Stimulated activated CD4-positive, alpha-beta T cell treated with anti-CD3 and anti-CD28 coated beads, Interleukin-4, amount 100 ng/mL, for 48 hours (primary cell): ENCODE measurements at regions not wholly inside any gene's neighbourhood (a gene's known extent, or its start where the extent isn't known, plus 50 kb on each side); places are given as distances from the start of the nearest gene placed in this dataset.

Experiments
- DNase-seq, 2 donors: peaks; one replicate each; pipeline ENCODE4 v3.0.0-alpha.2; 2020; ENCODE audit warnings: low read depth in 2 of 2

DNA sequence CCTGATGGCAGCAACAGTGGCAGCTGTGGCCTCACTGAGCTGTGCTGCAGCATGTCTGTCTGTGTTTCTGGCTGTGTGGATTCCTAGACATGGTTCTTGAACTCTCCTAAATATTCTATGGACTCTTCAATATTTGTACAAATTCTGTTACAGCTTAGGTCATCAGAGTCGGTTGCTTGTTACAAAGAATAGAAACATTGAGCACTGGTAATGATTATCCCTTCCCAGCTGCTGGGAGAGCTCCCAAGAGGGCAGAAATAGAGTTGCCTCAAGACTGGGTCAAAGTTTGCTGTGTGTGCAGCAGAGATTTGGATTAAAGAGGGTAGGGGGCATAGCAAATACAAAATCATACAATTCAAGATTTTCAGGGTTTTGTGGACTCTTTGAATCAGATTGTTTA, 337.1 kb upstream of the AKR1E2 start:
- DNase-seq: no peak

DNA sequence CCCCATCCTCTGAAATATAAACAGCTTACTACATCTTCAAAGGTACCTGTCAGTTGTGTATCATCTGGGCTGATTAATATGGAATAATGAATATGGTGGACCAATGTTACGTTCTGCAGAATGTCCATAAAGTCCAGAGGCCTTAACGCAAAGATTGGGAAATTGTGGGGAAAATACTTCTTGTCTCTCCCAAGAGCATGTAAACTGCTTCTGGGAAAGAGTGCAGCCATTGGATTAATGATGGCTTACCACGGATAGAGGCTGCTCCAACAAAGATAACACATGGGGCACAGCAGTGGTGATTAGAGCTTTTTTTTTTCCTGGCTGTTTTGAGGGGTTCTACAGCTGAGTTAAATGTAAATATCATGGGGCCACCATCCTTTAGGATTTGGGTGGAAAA, 340.4 kb upstream of the AKR1E2 start:
- DNase-seq: no peak

DNA sequence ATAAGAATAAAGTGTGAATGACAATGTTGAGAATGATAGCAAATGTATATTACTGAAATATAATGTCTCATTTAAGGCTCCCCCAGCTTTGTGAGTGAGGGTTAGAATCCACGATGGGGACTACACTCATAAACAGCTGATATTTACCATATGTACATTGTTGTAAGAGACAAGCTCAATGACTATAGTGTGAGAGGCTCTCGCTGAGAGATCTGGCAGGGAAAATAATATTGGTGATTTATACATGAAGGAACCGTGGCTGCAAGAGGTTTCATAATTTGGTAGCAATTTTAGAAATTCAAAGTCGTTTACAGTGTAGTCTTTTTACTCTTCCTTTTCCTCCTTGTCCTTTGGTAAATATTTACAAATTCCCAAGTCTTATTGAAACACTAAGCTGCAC, 342.2 kb upstream of the AKR1E2 start:
- DNase-seq: no peak

DNA sequence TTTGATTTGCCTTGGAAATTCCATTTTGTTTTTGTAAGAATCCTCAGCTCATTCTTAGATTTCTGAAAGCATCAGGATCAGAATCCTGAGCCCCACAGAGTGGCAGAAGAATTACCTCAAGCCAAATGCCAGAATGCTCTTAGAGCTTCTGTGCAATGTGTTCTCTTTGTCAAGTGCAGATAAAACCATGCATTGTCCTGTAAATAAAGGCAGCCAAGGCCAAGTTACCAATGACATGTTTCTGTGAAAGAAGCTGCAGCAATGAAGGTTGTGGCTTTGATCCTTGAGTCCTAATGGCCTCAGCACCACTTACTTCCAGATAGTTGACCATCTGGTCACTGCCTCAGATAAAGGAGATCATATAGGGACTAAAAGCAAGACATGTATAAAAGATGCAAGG, 343.3 kb upstream of the AKR1E2 start:
- no peak for DNase-seq

DNA sequence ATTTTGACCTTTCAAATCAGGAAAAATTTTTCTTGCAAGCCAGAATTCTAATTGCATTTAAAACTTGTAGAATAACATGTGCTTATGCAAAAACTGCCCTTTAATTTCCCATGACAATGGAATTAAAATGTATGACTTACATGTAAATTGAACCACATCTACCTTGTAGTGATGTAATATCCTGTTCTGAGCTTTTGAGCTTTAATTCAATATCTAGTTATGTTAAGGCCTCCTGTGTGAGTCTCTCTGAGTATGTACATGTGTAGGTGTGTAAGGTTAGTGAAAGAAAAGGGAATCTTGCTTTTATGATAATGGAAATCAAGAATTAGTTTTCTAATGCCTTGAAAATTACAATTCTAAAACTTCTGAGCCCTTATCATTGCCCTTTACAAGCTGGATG, 344.8 kb upstream of the AKR1E2 start:
- no peak for DNase-seq

DNA sequence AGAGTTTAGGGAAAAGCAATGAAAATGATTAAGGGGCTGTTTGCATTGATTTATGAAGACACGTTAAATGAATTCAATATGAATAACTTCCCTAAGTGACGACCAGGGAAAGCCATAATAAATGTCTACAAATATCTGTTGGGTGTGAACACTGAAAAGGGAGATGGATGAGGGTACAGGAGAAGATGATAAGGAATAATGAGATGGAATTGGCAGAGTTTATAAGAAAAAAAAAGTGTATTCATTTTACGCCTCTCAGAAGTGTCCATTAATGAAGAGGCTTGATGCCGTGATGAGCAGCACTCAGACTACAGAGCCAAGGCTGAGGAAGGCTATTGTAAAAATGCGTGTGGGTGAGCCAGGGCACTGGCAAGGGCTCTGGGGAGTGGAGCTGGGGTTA, 346.7 kb upstream of the AKR1E2 start:
- DNase-seq: no peak

DNA sequence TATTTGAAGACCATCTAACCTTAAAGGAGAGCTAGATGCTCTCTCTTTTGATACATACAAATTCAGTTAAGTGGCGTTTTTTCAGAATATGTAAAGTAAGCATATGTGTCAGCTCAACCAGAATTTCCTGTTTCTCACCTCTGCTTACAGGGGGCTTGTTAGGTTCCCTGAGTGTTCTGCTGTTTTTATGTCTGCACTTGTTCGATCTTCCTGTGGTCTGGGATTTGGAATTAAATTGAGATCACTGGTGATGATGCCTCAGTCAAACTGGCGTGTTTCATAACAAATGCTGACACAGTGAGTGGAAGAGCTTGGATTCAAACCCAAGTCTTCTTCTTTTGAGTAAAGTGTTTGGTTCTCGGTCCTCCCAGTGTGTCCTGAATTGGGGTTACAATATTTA, 348.3 kb upstream of the AKR1E2 start:
- DNase-seq: no peak

DNA sequence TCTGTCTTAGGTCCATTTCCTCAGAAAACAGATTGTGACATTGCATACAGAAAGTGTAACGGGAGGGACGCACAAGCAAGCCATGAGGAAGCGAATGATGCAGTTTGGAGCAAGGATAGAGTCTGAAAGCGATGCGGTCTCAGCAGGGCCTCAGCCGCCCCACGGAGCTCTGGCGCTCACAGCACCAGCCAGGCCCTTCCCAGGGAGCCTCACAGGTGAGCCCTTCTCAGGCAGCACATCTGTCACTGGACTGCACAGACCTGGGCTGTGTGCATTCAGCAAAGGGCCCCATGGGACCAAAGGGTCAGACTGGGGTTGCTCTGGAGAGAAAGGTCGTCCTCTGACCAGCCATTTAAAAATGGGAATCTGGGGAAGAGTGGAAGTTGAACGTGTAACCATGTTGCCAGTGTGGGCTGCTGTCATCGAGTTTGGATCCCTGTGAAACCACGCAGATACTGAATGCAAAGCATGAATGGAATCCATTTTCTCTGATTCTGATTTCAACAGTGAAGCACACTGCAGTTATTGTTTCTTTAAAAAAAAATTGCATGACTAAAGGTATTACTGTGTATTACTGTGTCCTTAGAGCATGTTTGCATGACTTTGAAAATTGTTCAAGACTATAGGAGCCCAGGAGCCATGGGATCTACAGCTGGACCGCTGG, 350.0 kb upstream of the AKR1E2 start:
- DNase-seq: no peak

DNA sequence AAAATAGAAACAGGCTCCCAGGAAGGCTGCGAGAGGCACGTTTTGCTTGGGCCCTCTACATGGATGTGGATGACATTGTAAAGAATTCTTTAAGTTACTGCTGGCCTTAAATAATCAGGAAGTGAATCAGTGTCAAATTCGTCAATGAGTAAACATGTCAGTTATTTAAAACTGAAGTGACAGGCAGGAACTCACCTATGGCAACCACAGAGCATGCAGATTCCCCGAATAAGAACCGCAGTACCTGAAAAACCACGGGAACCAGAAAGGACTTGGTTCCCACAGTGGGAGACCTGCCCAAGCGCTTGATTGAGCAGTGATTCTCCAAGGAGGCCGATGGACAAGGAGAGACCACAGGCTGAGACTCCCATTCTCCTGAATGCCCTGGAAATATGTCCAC, 351.2 kb upstream of the AKR1E2 start:
- DNase-seq: no peak

DNA sequence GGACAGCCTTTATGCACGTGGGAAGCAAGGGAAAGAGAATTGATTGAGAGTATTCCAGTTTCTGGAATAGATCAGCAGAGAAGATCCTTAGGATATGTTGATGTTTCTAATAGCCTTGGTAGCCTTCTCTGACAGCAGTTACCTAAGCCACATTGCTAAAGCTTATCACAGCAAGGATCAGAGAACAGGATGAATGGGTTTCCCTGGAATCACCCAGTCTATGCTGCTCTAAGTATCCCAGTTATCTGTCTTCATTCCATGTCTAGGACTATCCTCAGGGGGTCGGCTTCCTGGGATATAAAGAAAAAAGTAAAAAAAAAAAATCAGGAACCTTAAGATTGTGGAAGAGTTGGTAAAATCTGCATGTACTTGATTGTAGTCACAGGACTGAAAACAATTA, 352.0 kb upstream of the AKR1E2 start:
- no peak for DNase-seq

DNA sequence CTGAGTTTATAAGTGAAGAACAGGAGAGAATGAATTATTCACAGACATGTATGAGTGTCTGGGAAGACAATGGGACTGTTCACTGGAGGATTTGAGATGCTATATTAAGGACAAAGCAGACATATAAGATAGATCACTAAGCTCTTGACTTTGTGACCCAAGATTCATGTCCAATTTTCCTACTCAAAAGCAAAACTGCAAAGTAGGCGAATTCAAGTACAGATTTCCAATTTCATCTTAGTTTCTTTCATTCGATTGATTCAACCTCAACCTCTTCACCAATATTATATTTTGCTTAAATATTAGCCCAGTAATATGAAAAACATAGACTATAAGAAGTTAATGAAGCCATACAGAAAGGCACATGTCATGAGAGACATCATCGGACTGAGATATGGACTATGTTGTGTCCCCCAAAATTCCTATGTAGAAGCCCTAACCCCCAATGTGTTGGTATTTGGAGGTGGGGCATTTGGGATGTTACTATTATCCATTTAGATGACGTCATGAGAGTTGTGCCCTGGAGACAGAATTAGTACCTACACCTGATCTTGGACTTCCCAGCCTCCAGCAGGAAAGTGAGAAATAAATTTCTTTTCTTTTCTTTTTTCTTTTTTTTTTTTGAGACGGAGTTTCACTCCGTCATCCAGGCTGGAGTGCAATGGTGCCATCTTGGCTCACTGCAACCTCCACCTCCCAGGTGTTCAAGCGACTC, 353.7 kb upstream of the AKR1E2 start:
- DNase-seq: no peak

DNA sequence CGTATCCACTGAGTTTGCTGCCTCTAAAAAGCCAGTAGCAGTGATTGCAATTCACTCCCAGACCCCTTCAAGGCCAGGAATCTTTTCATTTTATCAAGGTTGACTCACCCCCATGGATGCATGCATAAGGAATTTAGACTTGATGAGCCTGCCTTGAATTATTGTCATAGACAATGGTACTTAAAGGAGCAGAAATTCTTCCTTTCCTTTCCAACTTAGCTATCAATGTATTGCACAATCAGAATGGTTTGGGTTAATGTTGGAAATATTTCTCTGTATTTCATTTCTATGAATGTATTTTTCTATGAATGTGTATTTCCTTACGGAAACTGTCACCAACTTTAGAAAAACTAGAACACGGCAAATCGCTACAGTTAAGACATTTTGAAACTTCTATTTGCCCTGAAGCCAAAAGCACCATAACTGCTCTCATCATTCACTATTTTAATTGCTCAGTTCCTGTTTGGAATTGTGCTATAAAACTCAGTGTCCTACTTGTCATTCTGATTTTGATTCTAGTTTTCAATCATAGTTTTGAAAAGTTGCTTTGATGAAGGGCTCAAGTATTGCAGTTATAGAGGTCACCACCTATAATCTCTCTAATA, 355.7 kb upstream of the AKR1E2 start:
- no peak for DNase-seq

DNA sequence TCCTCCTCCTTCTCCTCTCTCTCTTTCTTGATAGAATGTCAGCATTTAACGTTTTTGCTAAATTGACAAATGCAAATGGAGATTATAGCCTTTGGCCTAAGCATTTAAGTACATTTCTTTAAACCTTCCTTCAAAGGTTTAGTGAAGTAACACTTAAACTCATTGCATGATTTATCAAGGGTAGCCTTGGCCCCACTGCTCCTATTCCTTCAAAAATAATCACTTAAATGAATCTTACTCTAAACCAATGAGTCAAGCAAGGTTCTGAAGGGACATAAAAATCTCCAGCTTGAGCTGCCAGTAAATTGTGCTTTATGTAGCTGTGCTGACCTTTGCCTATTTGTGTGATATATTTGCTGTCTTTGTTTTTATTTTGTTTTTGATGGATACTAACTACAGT, 358.5 kb upstream of the AKR1E2 start:
- no peak for DNase-seq

DNA sequence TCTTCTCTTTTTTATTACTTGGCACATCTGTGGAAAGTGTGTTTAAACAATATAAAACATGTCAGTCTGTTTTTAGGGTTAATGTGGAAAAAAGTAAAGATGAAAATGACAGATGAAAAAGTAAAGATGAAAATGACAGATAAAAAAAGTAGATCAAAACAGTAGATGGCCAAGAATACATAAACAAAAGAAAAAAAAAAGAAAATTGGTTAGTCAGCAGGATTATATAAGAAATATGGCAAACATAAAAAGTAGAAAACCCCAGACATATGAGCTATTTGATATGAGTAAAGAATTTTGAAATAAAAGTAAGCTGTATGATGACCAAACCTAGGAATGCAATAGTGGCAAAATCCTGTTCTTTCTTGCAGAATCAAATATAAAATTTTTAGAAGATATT, 365.7 kb upstream of the AKR1E2 start:
- DNase-seq: no peak

DNA sequence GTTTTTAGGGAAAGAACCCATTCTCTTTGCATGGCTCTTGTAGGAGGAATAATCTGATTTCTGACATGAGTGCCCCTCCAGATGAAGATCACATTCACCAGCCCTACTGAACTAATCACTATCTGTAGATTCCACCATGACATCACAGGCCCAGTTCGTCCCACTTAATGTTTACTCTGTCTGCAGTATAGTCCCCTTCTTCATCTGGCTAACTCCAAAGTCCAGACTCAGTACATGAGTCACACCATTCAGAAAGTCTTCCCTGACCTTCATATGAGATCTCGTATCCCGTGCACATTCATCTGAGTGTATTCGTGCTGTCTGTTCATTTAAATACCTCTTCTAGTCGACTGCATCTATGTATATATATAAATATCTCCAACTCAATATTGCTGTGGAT, 366.5 kb upstream of the AKR1E2 start:
- DNase-seq: no peak

DNA sequence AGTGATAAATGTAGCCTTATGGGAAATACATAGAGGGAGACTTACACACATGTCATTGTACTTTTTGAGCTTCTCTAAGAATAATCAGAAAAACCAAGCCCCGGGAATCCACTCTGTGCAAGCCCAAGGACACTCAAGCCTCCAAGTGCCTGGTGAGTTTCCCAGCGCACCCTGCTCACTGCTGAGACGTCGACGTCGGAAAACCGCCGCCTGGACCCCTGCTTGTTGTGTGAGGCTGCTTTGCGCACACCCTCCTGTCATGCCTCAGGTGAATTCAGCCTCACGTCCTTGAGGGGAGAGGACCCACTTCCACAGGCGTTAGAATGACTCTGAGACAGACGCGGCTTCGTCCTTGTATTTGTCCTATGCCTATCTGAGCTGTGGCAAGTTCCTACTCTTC, 368.4 kb upstream of the AKR1E2 start:
- no peak for DNase-seq

DNA sequence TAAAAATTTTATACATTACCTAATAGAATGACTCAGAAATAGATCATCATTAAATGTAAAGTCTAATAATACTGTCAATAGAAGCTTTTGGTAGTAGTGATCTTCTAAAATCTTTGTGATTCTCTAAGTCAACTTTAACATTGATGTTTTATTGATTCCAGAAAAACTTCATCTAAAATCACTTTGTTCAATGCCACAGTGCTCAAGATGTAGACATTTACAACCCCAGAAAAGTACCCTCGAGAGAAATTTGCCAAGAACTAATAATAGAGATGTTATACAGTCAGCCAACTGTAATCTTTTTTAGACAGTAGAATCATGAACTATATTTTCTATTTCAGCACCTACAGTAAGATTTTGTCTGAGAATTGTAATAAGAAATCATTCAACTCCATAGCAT, 369.2 kb upstream of the AKR1E2 start:
- no peak for DNase-seq

DNA sequence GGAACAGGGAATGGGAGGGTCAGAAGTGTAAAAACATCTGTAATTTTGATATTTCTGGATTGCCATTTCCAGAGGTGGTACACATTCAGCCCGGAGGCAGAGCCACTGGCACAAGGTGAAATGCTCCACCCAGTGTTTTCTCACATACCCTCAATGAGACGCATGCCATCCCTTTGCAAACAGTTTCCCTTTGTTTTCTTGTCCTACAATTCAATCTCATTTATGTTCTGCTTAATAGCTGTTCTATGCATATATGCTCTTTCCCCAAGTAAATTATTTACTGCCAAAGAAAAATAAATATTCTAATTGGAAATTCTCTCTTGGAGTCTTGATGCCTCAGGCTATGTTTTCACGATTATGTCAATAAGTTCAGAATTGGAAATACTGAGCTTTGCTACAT, 369.7 kb upstream of the AKR1E2 start:
- DNase-seq: no peak

DNA sequence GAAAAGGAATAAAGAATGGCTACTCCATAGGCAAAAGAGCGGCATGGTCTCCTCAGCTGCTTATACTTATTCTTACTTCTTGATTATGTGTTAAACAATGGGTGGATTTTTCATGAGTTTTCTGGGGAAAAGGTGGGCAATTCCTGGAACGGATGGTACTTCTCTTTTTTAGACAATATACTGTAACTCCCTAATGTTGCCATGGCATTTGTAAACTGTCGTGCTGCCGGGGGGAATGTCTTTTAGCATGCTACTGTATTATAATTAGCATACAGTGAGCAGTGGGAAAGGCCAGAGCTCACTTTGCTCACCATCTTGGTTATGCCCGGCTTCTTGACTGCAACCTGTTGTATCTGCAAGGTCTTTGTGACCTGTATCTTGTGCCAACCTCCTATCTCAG, 372.1 kb upstream of the AKR1E2 start:
- DNase-seq: no peak

DNA sequence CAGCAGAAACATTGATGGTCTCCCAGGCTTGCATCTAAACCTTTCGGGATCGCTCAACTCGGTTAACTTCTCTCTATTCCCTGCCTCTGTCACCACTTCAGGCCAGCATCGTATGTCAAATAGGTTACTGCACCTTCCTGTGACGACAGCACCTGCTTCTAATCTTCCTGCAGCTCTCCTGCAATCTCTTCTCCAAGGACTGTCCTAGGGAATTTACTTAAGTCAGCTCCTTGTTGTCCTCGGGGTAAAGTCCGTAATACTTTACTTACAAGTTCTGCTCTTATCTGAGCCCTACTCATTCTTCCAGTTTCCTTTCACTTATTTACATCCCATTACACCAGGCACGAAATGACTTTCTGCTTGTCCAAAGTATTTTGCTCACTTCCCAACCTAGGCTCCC, 372.7 kb upstream of the AKR1E2 start:
- DNase-seq: no peak

DNA sequence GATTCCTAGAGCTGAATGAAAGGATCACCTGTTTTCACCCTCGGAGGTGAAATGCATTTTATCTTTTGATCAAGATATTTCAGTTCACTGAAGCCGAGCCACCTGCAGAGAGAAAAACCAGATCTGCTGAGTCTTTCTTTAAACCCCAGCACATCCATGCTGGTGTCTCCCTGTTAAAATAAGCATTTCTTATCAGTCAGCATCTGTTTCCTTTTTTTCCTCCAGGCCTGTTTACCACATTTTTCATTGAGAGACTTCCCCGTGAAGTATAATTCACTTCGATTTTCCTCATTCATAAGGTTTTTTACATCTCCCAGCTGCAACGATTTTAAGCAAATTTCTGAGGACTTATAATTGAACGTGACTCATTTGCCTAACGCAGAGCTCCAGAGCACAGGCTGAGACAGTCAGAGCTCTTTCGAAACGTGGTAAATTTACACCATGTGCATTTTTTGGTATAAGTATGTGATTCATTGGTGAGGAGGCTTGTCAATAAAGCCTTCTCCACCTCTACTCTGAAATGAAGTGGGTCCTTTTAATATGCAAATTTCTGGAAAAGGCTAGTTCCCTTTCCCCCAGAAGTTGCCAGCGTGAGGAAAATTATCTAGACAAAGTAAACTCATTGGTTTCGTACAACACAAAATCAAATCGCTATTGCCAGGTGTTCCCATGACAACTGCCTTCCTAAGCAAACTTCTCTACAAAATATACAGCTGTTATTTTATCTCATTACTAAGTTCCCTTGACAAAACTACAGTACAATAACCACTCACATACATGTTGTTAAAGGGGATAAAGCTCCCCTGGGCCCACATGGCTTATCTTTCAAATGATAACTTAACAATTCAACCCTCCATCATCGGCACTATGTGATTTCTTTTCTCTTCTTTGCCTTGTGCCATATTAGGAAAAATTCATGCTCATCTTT, 374.8 kb upstream of the AKR1E2 start:
- no peak for DNase-seq

DNA sequence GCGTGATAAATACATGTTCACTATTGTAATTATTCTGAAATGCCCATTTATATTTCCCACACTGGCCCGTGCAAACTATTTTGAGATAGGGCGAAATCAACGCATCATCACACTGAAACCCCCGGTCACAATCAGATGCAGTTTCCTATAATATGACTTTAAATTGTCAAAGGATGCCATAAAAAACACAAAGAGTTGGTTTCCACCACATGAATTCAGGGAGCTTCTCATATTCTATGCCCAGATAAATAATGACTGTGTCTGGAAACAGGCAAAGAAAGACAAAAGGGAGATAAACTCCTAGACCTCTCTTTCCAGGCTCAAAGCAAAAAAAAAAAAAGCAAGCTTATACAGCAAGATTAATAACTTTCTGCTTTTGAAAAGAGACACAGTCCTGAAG, 375.8 kb upstream of the AKR1E2 start:
- no peak for DNase-seq
